ENCODE measurements at regions not wholly inside any gene's neighbourhood (a gene's known extent, or its start where the extent isn't known, plus 50 kb on each side); places are given as distances from the start of the nearest gene placed in this dataset.
"Not testable (repeated sequence)": the region's sequence is repeated elsewhere in the genome, so short reads cannot be mapped to it uniquely, and the experiment has no call there.

- DNase-seq, result no peak
Observed at GRCh38 chr5:104355350-104355749, 792.8 kb upstream of the NUDT12 start.

GRCh38 chr5:104353371-104353770, 790.8 kb upstream of the NUDT12 start:
- no peak for DNase-seq

GRCh38 chr5:104352954-104353353, 790.4 kb upstream of the NUDT12 start:
- DNase-seq, result no peak

- DNase-seq, result no peak
Observed at GRCh38 chr5:104347119-104347708, 784.6 kb upstream of the NUDT12 start.

- DNase-seq, result no peak
Observed at GRCh38 chr5:104345222-104346016, 782.8 kb upstream of the NUDT12 start.

GRCh38 chr5:104344809-104345208, 782.2 kb upstream of the NUDT12 start:
- DNase-seq, result no peak

GRCh38 chr5:104327801-104328200, 765.2 kb upstream of the NUDT12 start:
- no peak for DNase-seq

GRCh38 chr5:104326966-104327365, 764.4 kb upstream of the NUDT12 start:
- DNase-seq, result no peak

GRCh38 chr5:104325356-104325755, 762.8 kb upstream of the NUDT12 start:
- DNase-seq, result no peak

GRCh38 chr5:104316676-104317075, 754.1 kb upstream of the NUDT12 start:
- not testable (repeated sequence) for DNase-seq

- DNase-seq, result no peak
Observed at GRCh38 chr5:104312481-104312880, 749.9 kb upstream of the NUDT12 start.

GRCh38 chr5:104305602-104306001, 743.0 kb upstream of the NUDT12 start:
- DNase-seq, result no peak

- DNase-seq, result no peak
Observed at GRCh38 chr5:104299998-104300706, 737.6 kb upstream of the NUDT12 start.

- DNase-seq, result no peak
Observed at GRCh38 chr5:104298518-104298917, 735.9 kb upstream of the NUDT12 start.

GRCh38 chr5:104297076-104297475, 734.5 kb upstream of the NUDT12 start:
- DNase-seq, result peak; percentile 47

GRCh38 chr5:104295991-104296390, 733.4 kb upstream of the NUDT12 start:
- DNase-seq, result no peak

GRCh38 chr5:104283136-104283535, 720.5 kb upstream of the NUDT12 start:
- no peak for DNase-seq

GRCh38 chr5:104273725-104274124, 711.1 kb upstream of the NUDT12 start:
- no peak for DNase-seq

- DNase-seq, result no peak
Observed at GRCh38 chr5:104267320-104268015, 704.9 kb upstream of the NUDT12 start.

GRCh38 chr5:104266161-104266560, 703.6 kb upstream of the NUDT12 start:
- DNase-seq, result no peak

- peak; percentile 51 for DNase-seq
Observed at GRCh38 chr5:104265531-104266140, 703.0 kb upstream of the NUDT12 start.

- DNase-seq, result peak; percentile 29
Observed at GRCh38 chr5:104247260-104247659, 684.7 kb upstream of the NUDT12 start.

- no peak for DNase-seq
Observed at GRCh38 chr5:104241046-104241445, 678.5 kb upstream of the NUDT12 start.

Data from NCI-H226 (cell line).